ENCODE measurements at regions not wholly inside any gene's neighbourhood (a gene's known extent, or its start where the extent isn't known, plus 50 kb on each side); places are given as distances from the start of the nearest gene placed in this dataset.

GRCh38 chr18:71212222-71212621 lies 923.4 kb downstream of the SOCS6 start:
- TF ChIP-seq CTCF (IDR thresholded peaks at IDR 0.05; ENCODE audit: low read length) (no peak), EZH2 (optimal IDR thresholded peaks at IDR 0.05; ENCODE audit: low read depth, low read length) (no peak), EZH2phosphoT487 (IDR thresholded peaks at IDR 0.05; ENCODE audit: low read length) (no peak)
